HEK293T (cell line): ENCODE measurements at regions not wholly inside any gene's neighbourhood (a gene's known extent, or its start where the extent isn't known, plus 50 kb on each side); places are given as distances from the start of the nearest gene placed in this dataset.

Source experiments
- ARNT ChIP-seq: fragments of 450-650 bp; IDR thresholded peaks from 2 replicates; pipeline ENCODE4 v1.6.1; 2017; ENCODE audit warnings: mild to moderate bottlenecking
- BHLHE40 ChIP-seq: fragments of 450-650 bp; IDR thresholded peaks from 2 replicates; pipeline ENCODE4 v1.6.1; 2016; ENCODE audit warnings: mild to moderate bottlenecking, moderate library complexity, borderline replicate concordance
- CTBP1 ChIP-seq: fragments of 450-650 bp; IDR thresholded peaks from 2 replicates; pipeline ENCODE4 v1.6.1; 2016; ENCODE audit warnings: borderline replicate concordance
- ELF4 ChIP-seq: fragments of 450-650 bp; IDR thresholded peaks from 2 replicates; pipeline ENCODE4 v1.6.1; 2017; ENCODE audit warnings: antibody characterized with exemption
- FOXA1 ChIP-seq: fragments of 450-650 bp; IDR thresholded peaks from 2 replicates; pipeline ENCODE4 v1.6.1; 2016; ENCODE audit warnings: mild to moderate bottlenecking
- HDGF ChIP-seq: fragments of 450-650 bp; IDR thresholded peaks from 2 replicates; pipeline ENCODE4 v1.6.1; 2017; ENCODE audit warnings: antibody characterized with exemption, borderline replicate concordance
- NFRKB ChIP-seq: fragments of 450-650 bp; IDR thresholded peaks from 2 replicates; pipeline ENCODE4 v1.6.1; 2016; ENCODE audit warnings: mild to moderate bottlenecking, moderate library complexity
- PKNOX1 ChIP-seq: fragments of 450-650 bp; IDR thresholded peaks from 2 replicates; pipeline ENCODE4 v1.6.1; 2016
- SUZ12 ChIP-seq: fragments of 450-650 bp; IDR thresholded peaks from 2 replicates; pipeline ENCODE4 v1.6.1; 2016; ENCODE audit warnings: mild to moderate bottlenecking
- ZNF384 ChIP-seq: fragments of 450-650 bp; IDR thresholded peaks from 2 replicates; pipeline ENCODE4 v1.6.1; 2016

- no peak for TF ChIP-seq ZNF384
- TF ChIP-seq BHLHE40, result no peak
- no peak for TF ChIP-seq ARNT
- TF ChIP-seq SUZ12, result no peak
- no peak for TF ChIP-seq PKNOX1
- no peak for TF ChIP-seq ELF4
- no peak for TF ChIP-seq HDGF
- TF ChIP-seq FOXA1, result no peak
- no peak for TF ChIP-seq NFRKB
- no peak for TF ChIP-seq CTBP1
Measured at GRCh38 chr6:95244751-95245150, 332.6 kb upstream of the MANEA start.
